ENCODE measurements at regions not wholly inside any gene's neighbourhood (a gene's known extent, or its start where the extent isn't known, plus 50 kb on each side); places are given as distances from the start of the nearest gene placed in this dataset.
"Not testable (repeated sequence)": the region's sequence is repeated elsewhere in the genome, so short reads cannot be mapped to it uniquely, and the experiment has no call there.

GRCh38 chr16:58983181-58983965, 249.3 kb upstream of the GOT2 start:
- DNase-seq (ENCODE audit: low read depth) = not testable (repeated sequence)

- no peak for DNase-seq (ENCODE audit: low read depth)
These were observed 236.7 kb upstream of the GOT2 start for GRCh38 chr16:58970775-58971174.

- no peak for DNase-seq (ENCODE audit: low read depth)
These were observed 229.4 kb upstream of the GOT2 start for GRCh38 chr16:58963479-58963878.

GRCh38 chr16:58962811-58963210, 228.7 kb upstream of the GOT2 start:
- DNase-seq (ENCODE audit: low read depth) = no peak

- no peak for DNase-seq (ENCODE audit: low read depth)
These were observed 226.4 kb upstream of the GOT2 start for GRCh38 chr16:58960484-58960883.

- no peak for DNase-seq (ENCODE audit: low read depth)
These were observed 225.9 kb upstream of the GOT2 start for GRCh38 chr16:58960034-58960433.

- no peak for DNase-seq (ENCODE audit: low read depth)
These were observed 224.6 kb upstream of the GOT2 start for GRCh38 chr16:58958749-58959148.

DNA sequence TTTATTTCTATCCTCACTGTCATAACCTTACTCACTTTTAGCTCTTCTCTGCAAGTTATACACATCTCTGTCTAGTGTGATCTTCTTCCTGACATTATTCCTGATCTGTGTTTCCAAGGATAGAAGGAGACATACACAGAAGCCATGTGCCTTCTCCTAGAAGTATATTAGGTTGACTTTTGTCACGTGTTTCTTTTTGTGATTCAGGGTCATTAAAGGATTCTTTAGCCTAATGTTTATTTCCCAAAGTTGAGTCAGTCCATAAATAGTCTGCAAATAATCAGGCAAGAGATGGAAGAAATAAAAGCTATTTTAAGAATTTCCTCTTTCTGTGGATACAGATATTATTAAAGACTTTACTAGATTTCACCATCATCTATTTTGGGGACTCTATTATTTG, 214.1 kb upstream of the GOT2 start:
- no peak for DNase-seq (ENCODE audit: low read depth)

DNA sequence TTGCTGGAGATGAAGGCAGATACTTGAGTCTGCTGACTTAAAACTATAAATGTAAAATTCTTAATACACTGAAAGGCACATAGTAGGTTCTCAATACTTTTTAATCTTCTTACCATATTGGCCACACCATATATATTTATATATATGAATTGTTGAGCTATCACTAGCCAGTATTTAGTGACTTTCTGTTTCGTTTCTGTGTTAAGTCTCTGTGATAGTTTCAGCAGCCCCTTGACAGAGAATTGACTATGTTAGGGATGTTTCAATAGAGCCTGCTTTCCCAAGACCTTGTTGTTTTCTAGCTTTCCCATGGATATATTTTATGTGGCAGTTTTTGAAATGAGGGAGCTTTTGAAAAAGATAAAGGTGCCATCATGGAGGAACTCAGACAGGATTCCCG, 206.5 kb upstream of the GOT2 start:
- no peak for DNase-seq (ENCODE audit: low read depth)

GRCh38 chr16:58938811-58939210, 204.7 kb upstream of the GOT2 start:
- DNase-seq (ENCODE audit: low read depth) = no peak

DNA sequence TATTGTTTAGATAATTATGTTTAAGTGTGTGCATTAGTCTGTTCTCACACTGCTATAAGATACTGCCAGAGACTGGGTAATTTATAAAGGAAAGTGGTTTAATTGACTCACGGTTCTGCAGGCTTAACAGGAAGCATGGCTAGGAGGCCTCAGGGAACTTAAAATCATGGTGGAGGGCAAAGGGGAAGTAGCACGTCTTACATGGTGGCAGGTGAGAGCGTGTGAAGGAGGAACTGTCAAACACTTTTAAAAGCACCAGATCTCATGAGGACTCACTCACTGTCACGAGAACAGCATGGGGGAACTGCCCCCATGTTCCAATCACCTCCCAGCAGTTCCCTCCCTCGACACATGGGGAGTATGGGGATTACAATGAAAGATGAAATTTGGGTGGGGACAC, 203.5 kb upstream of the GOT2 start:
- DNase-seq (ENCODE audit: low read depth) = no peak

GRCh38 chr16:58933186-58933585, 199.1 kb upstream of the GOT2 start:
- no peak for DNase-seq (ENCODE audit: low read depth)

DNA sequence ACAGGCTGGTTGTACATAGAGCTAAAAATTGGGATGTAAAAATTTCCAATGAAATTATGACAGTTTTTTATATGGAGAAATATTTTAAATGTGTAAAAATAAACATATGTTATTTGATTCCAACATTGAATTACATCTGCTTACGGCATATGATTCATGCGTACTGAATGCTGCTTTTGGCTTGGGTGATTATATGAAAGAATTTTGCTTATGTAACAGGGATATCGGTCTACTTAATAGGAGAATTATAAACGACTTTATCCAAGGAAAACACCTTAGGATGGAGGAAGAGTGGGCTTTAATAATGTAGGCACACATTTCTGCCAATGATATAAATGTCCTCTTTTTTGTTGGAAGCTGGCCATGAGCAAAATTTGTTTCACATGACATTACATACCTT, 197.3 kb upstream of the GOT2 start:
- DNase-seq (ENCODE audit: low read depth) = no peak

- DNase-seq (ENCODE audit: low read depth) = no peak
These were observed 189.0 kb upstream of the GOT2 start for GRCh38 chr16:58923094-58923493.

GRCh38 chr16:58913456-58913855, 179.3 kb upstream of the GOT2 start:
- DNase-seq (ENCODE audit: low read depth) = no peak

GRCh38 chr16:58912571-58912970, 178.5 kb upstream of the GOT2 start:
- no peak for DNase-seq (ENCODE audit: low read depth)

DNA sequence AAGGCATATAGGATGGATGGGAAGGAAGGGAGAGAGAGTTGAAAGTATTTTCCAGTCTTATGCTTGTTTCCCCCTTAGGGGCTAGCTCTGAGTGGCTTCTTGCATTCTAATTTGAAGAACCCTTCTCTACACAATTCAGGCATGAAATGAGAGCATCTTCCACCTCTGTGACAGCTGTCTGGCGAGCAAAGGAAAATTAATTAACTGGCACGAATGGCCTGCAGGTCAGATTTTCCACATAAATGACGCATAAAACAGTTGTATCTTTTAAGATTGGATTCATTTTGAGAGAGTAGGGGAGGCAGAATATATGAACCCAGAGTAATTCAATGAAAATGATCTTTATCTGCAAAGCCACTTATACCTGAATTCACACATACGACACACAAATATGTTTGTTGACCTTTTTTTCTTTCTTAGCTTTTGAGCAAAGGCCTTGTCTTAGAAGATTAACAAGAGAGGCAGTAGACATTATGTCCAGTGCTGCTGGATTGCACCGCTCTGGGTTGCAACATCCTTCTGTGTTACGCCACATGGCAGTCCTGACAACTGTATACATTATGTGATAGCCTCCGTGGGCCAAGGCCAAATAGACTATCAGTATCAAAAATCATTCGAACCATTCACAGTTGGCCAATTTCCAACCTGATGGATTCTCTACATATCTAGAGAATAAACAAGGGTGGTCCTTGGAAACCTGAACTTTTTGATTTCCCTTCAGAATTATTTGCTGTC, 173.0 kb upstream of the GOT2 start:
- no peak for DNase-seq (ENCODE audit: low read depth)

DNA sequence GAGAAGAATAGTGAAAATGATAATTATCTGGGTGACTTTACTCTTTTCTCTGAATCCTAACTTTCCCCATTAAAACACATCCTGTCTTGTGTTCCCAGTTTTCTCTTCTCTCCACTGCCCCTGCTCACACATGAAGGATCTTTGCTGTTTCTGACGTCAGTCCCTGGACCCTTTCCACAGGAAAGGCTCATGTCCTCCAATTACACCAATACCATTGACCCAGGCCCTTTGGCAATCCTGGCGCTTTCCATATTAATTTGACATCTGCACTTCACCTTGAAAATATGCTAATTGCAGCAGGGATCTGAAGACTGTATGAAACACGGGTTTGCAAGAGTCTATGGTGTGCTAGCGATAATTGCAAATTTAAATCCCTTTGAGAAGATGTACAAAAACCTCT, 170.2 kb upstream of the GOT2 start:
- DNase-seq (ENCODE audit: low read depth) = no peak

GRCh38 chr16:58889516-58889915, 155.4 kb upstream of the GOT2 start:
- DNase-seq (ENCODE audit: low read depth) = no peak

GRCh38 chr16:58885528-58886170, 151.5 kb upstream of the GOT2 start:
- DNase-seq (ENCODE audit: low read depth) = no peak

DNA sequence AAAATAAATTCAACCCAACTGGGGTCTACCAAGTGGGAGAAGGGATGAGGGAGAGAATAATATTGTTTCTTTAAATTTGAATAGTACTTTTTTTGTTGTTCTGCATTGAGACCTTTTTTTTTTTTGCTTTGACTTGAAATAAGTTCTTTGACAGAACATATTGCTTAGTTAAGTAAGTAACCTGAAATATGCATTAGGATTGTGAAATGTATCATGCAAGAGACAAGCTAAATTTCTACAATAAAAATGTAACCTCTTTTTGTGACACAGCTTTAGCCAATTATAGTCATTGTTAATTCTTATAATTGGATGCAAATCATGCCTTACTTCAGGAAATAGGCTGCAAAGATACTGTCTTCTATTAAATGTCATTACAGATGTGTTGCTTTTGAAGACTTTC, 150.0 kb upstream of the GOT2 start:
- no peak for DNase-seq (ENCODE audit: low read depth)

GRCh38 chr16:58883131-58883530, 149.0 kb upstream of the GOT2 start:
- DNase-seq (ENCODE audit: low read depth) = no peak

DNA sequence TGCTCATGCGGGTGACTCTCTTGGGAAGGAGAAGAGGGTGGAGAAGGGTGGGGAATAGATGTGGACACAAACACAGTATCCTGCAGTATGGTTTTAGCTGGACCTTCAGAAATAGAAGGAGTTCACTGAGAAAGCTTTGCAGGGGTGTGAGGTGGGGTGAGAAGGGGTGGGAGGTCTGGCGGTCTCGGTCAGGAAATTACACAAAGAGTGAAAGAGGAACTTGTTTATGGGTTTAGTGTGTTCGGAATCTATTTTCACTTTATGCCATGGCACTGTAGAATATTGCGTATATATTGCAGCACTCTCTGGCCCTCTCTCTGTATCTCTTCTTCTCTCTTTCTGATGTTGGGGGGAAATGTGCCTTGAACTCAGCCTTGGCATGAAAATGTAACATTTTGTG, 148.2 kb upstream of the GOT2 start:
- no peak for DNase-seq (ENCODE audit: low read depth)

All from Daoy (cell line).